ENCODE measurements at regions not wholly inside any gene's neighbourhood (a gene's known extent, or its start where the extent isn't known, plus 50 kb on each side); places are given as distances from the start of the nearest gene placed in this dataset.

- DNase-seq = no peak
Measured at GRCh38 chr6:114605656-114606055, 262.8 kb upstream of the HS3ST5 start.

- DNase-seq = no peak
Measured at GRCh38 chr6:114600381-114600780, 257.6 kb upstream of the HS3ST5 start.

- DNase-seq = no peak
Measured at GRCh38 chr6:114595591-114595990, 252.8 kb upstream of the HS3ST5 start.

GRCh38 chr6:114595186-114595585, 252.4 kb upstream of the HS3ST5 start:
- no peak for DNase-seq

GRCh38 chr6:114592506-114592905, 249.7 kb upstream of the HS3ST5 start:
- no peak for DNase-seq

GRCh38 chr6:114588726-114589125, 245.9 kb upstream of the HS3ST5 start:
- DNase-seq = no peak

GRCh38 chr6:114586298-114586697, 243.5 kb upstream of the HS3ST5 start:
- no peak for DNase-seq

GRCh38 chr6:114581293-114581692, 238.5 kb upstream of the HS3ST5 start:
- DNase-seq = no peak

GRCh38 chr6:114580882-114581281, 238.1 kb upstream of the HS3ST5 start:
- no peak for DNase-seq

GRCh38 chr6:114579486-114579885, 236.7 kb upstream of the HS3ST5 start:
- DNase-seq = no peak

GRCh38 chr6:114577109-114577508, 234.3 kb upstream of the HS3ST5 start:
- DNase-seq = no peak

GRCh38 chr6:114576330-114576729, 233.5 kb upstream of the HS3ST5 start:
- DNase-seq = no peak

- no peak for DNase-seq
Measured at GRCh38 chr6:114569669-114570068, 226.8 kb upstream of the HS3ST5 start.

- no peak for DNase-seq
Measured at GRCh38 chr6:114564302-114564933, 221.6 kb upstream of the HS3ST5 start.

- DNase-seq = no peak
Measured at GRCh38 chr6:114559419-114559818, 216.6 kb upstream of the HS3ST5 start.

GRCh38 chr6:114558153-114558552, 215.3 kb upstream of the HS3ST5 start:
- no peak for DNase-seq

- DNase-seq = no peak
Measured at GRCh38 chr6:114556846-114557488, 214.1 kb upstream of the HS3ST5 start.

GRCh38 chr6:114550316-114550715, 207.5 kb upstream of the HS3ST5 start:
- no peak for DNase-seq

GRCh38 chr6:114543696-114544095, 200.9 kb upstream of the HS3ST5 start:
- no peak for DNase-seq

- DNase-seq = no peak
Measured at GRCh38 chr6:114541794-114542193, 199.0 kb upstream of the HS3ST5 start.

GRCh38 chr6:114537977-114538376, 195.2 kb upstream of the HS3ST5 start:
- DNase-seq = no peak

GRCh38 chr6:114534813-114535212, 192.0 kb upstream of the HS3ST5 start:
- no peak for DNase-seq

GRCh38 chr6:114524081-114524480, 181.3 kb upstream of the HS3ST5 start:
- no peak for DNase-seq

- DNase-seq = no peak
Measured at GRCh38 chr6:114523508-114523907, 180.7 kb upstream of the HS3ST5 start.

- DNase-seq = no peak
Measured at GRCh38 chr6:114521926-114522325, 179.1 kb upstream of the HS3ST5 start.

Measured in suppressor macrophage (primary cell).